ENCODE measurements at regions not wholly inside any gene's neighbourhood (a gene's known extent, or its start where the extent isn't known, plus 50 kb on each side); places are given as distances from the start of the nearest gene placed in this dataset.

DNA sequence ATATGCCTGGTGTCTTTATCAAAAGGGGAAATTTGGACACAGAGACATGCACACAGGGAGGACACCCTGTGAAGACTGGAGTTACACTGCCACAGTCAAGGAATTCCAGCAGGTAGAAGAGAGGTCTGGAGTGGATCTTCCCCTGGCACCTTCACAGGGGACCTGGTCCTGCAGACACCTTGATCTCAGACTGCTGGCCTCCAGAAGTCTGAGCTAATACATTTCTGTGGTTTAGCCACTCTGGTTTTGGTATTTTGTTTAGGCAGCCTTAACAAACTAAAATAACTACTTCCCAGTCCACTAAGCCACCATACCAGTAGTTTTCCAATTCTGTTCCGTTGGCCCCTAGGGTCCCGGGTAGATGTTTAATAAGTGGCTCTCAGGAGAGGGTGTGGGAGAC lies 164.7 kb downstream of the SETD4 start:
- POLR2A ChIA-PET: no interaction called here

More for the DNA sequence above, 164.7 kb downstream of the SETD4 start:
- in situ Hi-C loops (cut with HindIII; ENCODE audit: extremely low pct_ligation_motif_present, low pct_unique_long_range_greater_than_20kb) (no loop called here), intact Hi-C loops (cut with micrococcal nuclease; ENCODE audit: unreplicated experiment) (no loop called here)
- DNase-seq (ENCODE audit: low spot score): no peak
- Histone ChIP-seq H3K4me1 (ENCODE audit: insufficient read depth, low read length) (no peaks in the 10 kb centered on the region), H3K4me2 (ENCODE audit: low read depth, low read length) (no peak overlapping the region), H3K79me2 (ENCODE audit: insufficient read depth, low read length) (no peaks in the 10 kb centered on the region), H4K20me1 (ENCODE audit: insufficient read depth, low read length) (no peaks in the 10 kb centered on the region), H3K4me3 (replicated peaks in 1 of 3; ENCODE audit: insufficient read depth in 1 of 3, low read depth in 2 of 3, low read length in 3 of 3) (no peak overlapping the region), H3K9me3 (ENCODE audit: low read length) (no peaks in the 10 kb centered on the region), H2AFZ (ENCODE audit: low read length) (no peak overlapping the region), H3K9ac (ENCODE audit: insufficient read depth, low read depth, low read length) (no peak overlapping the region), H3K27ac (ENCODE audit: extremely low read length, insufficient read depth, low read length) (no peak overlapping the region), H3K36me3 (replicated peaks in 1 of 2; ENCODE audit: control insufficient read depth in 1 of 2, insufficient read depth in 2 of 2, low read length in 2 of 2) (no peaks in the 10 kb centered on the region), H3K27me3 (ENCODE audit: control insufficient read depth in 1 of 2, insufficient read depth in 2 of 2, low read length in 2 of 2) (no peaks in the 10 kb centered on the region)
- 40% methylated on average over 2 of the region's 2 CpGs for WGBS (ENCODE audit: low lambda C conversion rate)
- no peak for ATAC-seq
- CTCF ChIA-PET (ENCODE audit: low intra/inter-chr PET ratio, low total read pairs): no interaction called here
- TF ChIP-seq SIX4 (CRISPR knock-in tag; IDR thresholded peaks at IDR 0.05) (no peak), ZNF879 (CRISPR knock-in tag; IDR thresholded peaks at IDR 0.05) (no peak), MATR3 (CRISPR knock-in tag; IDR thresholded peaks at IDR 0.05) (no peak), ZNF224 (CRISPR knock-in tag; IDR thresholded peaks at IDR 0.05) (no peak), TBX2 (CRISPR knock-in tag; IDR thresholded peaks at IDR 0.05; ENCODE audit: borderline replicate concordance) (no peak), NPAS2 (CRISPR knock-in tag; IDR thresholded peaks at IDR 0.05; ENCODE audit: borderline replicate concordance) (no peak), IKZF1 (IDR thresholded peaks at IDR 0.05) (no peak)
- TF ChIP-seq, protein P1, sequence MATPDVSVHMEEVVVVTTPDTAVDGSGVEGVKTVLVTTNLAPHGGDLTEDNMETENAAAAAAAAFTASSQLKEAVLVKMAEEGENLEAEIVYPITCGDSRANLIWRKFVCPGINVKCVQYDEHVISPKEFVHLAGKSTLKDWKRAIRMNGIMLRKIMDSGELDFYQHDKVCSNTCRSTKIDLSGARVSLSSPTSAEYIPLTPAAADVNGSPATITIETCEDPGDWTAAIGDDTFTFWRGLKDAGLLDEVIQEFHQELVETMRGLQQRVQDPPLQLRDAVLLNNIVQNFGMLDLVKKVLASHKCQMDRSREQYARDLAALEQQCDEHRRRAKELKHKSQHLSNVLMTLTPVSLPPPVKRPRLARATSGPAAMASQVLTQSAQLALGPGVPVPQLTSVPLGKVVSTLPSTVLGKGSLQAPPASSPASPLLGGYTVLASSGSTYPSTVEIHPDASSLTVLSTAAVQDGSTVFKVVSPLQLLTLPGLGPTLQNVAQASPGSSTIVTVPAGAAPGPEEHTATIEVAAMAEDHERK (CRISPR knock-in tag; IDR thresholded peaks at IDR 0.05; ENCODE audit: low read depth): no peak
- TF ChIP-seq, protein P2, sequence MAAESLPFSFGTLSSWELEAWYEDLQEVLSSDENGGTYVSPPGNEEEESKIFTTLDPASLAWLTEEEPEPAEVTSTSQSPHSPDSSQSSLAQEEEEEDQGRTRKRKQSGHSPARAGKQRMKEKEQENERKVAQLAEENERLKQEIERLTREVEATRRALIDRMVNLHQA (CRISPR knock-in tag; IDR thresholded peaks at IDR 0.05): no peak
- TF ChIP-seq, protein P3, sequence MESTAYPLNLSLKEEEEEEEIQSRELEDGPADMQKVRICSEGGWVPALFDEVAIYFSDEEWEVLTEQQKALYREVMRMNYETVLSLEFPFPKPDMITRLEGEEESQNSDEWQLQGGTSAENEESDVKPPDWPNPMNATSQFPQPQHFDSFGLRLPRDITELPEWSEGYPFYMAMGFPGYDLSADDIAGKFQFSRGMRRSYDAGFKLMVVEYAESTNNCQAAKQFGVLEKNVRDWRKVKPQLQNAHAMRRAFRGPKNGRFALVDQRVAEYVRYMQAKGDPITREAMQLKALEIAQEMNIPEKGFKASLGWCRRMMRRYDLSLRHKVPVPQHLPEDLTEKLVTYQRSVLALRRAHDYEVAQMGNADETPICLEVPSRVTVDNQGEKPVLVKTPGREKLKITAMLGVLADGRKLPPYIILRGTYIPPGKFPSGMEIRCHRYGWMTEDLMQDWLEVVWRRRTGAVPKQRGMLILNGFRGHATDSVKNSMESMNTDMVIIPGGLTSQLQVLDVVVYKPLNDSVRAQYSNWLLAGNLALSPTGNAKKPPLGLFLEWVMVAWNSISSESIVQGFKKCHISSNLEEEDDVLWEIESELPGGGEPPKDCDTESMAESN (CRISPR knock-in tag; conservative IDR thresholded peaks at IDR 0.05): no peak
- TF ChIP-seq, protein P4, sequence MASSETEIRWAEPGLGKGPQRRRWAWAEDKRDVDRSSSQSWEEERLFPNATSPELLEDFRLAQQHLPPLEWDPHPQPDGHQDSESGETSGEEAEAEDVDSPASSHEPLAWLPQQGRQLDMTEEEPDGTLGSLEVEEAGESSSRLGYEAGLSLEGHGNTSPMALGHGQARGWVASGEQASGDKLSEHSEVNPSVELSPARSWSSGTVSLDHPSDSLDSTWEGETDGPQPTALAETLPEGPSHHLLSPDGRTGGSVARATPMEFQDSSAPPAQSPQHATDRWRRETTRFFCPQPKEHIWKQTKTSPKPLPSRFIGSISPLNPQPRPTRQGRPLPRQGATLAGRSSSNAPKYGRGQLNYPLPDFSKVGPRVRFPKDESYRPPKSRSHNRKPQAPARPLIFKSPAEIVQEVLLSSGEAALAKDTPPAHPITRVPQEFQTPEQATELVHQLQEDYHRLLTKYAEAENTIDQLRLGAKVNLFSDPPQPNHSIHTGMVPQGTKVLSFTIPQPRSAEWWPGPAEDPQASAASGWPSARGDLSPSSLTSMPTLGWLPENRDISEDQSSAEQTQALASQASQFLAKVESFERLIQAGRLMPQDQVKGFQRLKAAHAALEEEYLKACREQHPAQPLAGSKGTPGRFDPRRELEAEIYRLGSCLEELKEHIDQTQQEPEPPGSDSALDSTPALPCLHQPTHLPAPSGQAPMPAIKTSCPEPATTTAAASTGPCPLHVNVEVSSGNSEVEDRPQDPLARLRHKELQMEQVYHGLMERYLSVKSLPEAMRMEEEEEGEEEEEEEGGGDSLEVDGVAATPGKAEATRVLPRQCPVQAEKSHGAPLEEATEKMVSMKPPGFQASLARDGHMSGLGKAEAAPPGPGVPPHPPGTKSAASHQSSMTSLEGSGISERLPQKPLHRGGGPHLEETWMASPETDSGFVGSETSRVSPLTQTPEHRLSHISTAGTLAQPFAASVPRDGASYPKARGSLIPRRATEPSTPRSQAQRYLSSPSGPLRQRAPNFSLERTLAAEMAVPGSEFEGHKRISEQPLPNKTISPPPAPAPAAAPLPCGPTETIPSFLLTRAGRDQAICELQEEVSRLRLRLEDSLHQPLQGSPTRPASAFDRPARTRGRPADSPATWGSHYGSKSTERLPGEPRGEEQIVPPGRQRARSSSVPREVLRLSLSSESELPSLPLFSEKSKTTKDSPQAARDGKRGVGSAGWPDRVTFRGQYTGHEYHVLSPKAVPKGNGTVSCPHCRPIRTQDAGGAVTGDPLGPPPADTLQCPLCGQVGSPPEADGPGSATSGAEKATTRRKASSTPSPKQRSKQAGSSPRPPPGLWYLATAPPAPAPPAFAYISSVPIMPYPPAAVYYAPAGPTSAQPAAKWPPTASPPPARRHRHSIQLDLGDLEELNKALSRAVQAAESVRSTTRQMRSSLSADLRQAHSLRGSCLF (CRISPR knock-in tag; IDR thresholded peaks at IDR 0.05; ENCODE audit: borderline replicate concordance): no peak
- no peak for FAIRE-seq
- BruUV-seq (replicated peaks): no TSS peak

Measured in HepG2 (cell line).